Germinal center (tissue), 1 donor: ENCODE measurements at regions not wholly inside any gene's neighbourhood (a gene's known extent, or its start where the extent isn't known, plus 50 kb on each side); places are given as distances from the start of the nearest gene placed in this dataset.
"Not testable (repeated sequence)": the region's sequence is repeated elsewhere in the genome, so short reads cannot be mapped to it uniquely, and the experiment has no call there.

Experiments
- DNase-seq: peaks from one replicate; pipeline ENCODE4 v3.0.0; 2012; ENCODE audit warnings: mixed read lengths, low spot score

DNA sequence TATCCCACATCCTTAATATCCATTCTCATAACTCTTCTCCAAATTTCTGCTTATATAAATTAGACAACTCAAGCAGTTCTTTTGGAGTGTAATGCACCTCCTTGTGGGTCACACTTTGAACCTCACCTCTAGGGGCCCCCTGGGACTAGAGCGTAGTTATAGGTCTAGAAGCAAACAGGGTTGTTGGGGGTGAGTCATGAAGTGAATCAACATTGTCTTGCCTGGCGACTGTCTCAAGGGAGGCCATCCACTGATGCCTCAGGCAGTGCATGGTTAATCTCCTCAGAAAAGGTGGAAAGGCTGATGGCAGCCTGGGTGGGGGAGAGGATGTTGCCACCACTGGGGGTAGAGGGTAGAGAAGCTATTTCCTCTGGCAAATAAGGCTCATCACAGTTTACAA is 129.1 kb downstream of the TNFRSF21 start:
- no peak for DNase-seq

DNA sequence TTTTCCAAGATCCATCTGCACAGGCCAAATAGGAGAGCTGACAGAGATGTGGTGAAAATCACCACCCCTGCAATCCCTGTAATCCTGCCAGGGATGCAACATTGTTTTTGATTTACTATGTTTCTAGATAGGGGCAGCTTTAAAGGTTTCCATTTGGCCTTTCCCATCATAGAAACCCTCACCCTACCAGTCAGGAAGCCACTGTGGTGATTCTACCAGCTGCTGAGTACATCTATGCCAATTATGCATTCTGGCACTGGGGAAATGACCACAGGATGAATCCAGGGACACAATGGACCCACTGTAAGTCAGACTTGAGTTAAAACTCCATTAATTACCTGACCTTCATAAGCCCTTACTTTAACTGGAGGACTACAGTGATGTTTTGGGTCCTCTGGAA is 130.4 kb downstream of the TNFRSF21 start:
- DNase-seq, result no peak

DNA sequence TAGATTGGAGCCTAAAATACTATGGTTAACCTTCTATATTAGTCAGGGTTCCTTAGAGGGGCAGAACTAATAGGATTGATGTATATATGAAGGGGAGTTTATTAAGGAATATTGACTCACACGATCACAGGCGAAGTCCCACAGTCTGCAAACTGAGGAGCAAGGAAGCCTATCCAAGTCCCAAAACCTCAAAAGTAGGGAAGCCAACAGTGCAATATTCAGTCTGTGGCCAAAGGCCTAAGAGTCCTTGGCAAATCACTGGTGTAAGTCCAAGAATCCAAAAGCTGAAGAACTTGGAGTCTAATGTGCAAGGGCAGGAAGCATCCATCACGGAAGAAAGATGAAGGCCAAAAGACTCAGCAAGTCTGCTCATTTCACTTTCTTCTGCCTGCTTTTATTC is 133.5 kb upstream of the ADGRF1 start:
- no peak for DNase-seq

DNA sequence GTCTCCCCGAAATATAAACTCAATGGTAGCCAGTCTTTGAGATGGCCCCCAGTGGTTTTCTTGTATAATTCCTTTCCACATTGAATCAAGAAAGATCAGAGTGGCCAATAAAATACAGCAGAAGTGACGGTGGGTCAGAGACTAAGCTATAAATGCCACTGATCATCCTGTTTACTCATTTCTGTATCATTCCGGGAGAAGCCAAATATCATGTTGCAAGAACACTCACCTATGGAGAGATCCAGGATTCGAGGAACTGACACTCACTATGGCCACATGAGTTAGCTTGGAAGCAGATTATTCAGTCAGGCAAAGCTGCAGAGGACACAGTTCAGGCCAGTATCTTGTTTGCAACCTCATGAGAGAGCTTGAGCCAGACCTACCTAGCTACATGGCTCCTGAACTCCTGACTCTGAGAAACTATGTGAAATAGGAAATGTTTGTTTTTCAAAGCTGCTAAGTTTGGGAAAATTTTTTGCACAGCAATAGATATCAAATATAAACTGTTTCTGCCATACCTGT is 132.4 kb upstream of the ADGRF1 start:
- DNase-seq, result no peak

DNA sequence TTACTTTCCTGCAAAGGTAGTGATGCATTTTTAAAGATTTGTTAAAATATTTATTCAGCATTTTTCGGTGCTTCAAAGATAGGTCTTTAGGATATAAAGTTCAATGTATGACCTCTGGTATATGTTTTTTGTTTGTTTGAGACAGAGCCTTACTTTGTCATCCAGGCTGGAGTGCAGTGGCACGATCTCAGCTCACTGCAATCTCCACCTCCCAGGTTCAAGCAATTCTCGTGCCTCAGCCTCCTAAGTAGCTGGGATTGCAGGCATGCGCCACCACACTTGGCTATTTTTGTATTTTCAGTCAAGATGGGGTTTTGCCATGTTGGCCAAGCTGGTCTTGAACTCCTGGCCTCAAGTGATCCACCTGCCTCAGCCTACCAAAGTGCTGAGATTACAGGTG is 131.9 kb upstream of the ADGRF1 start:
- DNase-seq, result not testable (repeated sequence)

DNA sequence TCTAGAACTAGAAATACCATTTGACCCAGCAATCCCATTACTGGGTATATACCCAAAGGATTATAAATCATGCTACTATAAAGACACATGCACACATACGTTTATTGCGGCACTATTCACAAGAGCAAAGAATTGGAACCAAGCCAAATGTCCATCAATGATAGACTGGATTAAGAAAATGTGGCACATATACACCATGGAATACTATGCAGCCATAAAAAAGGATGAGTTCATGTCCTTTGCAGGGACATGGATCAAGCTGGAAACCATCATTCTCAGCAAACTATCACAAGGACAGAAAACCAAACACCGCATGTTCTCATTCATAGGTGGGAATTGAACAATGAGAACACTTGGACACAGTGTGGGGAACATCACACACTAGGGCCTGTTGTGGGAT is 131.0 kb upstream of the ADGRF1 start:
- DNase-seq, result not testable (repeated sequence)

DNA sequence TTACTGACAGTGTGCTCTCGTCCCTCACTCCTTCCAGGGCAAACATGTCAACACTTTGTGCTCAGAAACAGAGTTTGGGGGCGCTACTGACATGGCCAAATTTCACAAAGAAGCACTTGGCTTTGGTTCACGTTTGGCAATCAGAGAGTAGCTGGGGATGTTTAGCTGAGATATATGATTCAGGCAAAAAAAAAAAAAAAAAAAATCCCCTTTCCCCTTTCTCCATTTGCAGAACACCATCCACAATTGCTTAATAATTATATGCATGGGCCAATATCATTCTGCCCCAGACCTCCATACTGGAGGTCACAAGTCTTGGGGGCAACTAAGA is 128.4 kb upstream of the ADGRF1 start:
- DNase-seq, result no peak

DNA sequence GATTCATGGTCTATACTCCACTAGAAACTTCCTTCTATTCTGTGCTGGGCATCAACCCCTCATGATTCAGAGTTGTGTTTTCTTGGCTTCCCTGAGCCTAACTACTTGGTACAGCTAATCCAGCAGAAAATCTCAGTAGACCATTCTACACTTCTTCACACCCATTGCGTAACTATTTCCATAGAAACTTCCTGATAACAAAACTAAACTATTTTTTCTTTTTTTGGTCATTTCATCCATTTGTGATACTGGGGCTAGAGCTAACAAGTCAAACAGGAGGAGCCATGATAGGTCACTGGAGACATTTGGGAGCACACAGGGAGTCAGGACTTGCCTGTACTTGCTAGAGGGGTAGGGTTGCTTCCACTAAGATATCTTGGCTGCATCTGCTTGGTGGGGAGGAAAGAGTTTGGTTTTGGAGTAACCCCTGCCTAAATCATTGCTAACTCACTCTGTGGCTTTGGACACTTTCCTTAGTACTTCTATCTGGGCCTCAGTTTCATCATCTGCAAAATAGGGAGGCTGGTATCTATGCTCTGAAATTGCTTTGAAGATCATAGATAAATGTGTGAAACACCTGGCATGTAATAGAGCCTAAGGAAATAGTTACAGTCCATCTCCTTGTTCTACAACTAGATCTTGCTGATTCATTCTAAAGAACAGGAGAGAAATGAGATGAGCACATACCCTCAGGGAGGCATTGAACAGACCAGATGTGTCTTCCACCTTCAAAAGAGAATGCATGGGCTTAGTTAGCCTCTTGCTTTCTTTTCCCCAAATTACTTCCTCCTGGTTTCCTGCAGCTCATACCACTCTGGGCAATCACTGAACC is 127.9 kb upstream of the ADGRF1 start:
- DNase-seq, result no peak

DNA sequence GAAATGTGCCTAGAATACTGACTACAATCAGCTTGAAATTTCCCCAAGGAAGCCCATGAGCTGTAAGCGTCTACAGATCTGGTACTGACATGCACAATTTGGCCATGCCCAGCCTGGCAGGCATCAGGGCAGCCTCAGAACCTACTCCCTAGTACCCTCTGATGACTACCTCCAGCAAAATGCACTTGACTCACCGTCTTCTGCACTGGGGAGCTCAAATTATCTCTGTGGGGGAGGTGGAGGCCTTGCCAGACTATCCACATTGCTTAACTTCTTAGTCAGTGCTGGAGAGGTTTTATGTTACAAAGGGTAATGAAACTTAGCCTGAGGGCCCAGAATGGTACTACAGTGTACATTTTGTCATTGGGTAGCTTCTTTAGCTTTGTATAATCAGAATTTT is 126.0 kb upstream of the ADGRF1 start:
- no peak for DNase-seq

DNA sequence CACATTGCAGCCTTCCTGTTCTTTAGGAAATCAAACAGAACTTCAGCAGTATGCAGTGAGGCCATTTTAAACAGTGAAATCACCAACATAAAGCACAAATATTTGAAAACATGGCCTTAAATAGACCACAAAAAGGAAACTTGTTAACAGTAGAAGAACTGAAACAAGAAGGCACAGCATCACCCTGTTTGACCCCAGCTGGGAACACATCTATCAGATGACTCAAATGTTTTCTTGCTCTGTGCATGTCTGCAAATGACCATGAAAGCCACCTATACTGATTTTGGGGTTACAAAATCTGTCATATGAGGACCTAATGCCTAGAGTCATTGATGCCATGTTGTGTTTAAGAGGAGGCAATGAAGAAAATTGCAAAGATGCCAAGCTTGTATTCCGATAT is 123.8 kb upstream of the ADGRF1 start:
- DNase-seq, result no peak

DNA sequence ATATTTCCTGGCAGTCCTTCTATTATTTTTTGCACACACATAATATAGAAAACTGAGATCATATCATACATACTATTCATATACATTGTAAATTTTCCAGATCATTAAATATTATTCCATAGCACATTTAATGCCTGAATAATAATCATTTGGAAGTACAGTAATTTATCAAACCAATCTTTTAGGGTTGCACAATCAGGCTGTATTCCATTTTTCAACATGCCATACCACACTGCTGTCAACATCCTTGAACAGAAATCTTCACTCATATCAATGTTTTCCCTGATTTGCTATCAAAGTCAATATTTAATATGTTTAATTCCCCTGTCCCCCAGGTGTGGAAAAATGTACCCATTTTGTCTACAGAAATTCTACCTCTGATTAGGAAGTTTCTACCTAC is 122.7 kb upstream of the ADGRF1 start:
- DNase-seq, result no peak

DNA sequence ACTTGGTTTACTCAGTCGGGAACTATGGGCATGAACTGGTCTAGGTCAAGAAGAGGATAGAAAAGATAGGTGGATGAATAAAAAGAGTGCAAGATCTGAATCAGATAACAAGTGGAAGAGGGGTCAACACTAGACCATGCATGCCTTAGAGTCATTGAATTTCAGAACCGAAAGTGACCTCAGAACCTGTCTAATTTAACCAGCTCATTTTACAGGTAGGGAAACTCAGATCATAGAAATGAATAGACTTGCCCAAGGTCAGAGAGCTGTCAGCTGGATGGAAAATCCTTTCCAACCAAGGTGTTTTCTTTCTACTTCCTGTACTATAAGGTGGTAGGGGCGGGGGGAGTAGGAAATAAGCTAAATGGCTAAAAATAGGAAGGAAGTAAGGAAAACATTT is 121.4 kb upstream of the ADGRF1 start:
- no peak for DNase-seq

DNA sequence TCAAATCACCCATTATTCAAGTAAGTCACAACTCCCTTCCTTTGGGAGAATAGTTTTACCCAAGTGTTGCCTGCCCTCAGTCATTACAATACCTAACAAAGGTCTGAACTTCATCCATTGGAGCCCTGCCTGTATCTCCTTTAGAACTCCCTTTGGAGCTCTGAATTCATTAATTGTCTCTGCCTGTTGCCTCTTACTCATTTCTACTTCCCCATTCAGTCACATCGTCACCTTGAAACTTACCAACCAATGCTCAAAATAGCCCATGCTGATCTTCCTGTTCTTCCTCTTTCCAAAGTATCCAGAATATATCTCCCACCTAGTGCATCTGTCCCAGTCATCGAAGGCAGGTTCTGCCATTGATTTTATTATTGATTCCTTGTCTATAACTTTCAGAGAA is 120.7 kb upstream of the ADGRF1 start:
- no peak for DNase-seq

DNA sequence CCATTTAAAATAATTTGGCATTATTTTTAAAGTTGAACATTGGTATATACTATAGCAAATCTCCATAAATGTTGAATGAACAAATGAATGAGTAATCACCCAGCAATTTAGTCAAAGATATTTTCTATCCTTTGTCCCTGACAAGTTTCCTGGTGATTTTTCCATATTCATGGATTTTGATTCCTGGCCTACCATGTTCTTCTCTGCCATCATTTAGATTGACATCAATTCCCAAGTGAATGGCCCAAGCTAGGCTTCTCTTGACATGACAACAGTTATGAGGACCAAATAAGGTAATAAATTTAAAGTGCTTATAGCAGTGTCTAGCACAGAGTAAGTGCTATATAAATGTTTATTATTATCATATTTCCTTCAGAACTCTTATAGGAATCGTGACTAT is 120.1 kb upstream of the ADGRF1 start:
- DNase-seq, result no peak

DNA sequence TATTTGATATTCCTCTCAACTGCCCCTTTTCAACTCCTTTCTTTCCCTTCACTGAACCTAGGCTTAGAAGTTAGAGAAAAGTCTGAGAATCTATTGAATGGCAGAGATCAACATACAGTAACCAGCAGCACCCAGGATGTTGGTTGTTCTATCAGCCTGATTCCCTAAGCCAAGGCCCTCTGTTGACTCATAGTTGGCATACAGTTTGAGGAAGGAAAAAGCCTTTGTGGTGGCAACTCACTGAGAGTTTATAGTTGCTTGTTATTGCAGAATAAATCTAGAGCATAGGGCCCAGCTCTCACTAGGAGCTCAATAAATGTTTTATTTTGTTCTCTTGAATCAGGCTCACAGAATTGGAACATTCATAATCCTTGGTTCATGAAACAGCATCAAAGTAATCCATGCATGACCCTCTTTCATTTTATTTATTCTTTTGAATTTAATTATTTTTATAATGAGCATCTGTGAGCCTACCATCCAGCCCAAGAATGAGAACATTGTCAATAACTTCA is 119.1 kb upstream of the ADGRF1 start:
- DNase-seq, result no peak

DNA sequence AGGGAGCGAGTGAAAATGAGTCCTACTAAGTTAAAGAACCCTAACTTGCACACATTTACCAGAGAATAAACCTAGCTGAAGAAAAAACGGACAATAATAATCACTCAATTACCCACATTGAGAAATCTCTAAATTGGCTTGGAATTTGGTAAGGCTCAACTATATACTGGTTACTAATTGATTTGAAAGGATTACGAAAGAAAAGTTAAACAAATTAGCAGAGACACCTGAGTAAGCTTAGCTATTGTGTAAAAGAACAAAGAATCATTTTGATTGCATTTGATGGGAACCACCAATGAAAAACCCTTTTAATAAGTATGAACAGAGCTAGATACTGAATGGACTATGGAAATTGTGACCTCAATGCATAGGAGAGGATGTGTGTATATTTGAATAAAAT is 118.6 kb upstream of the ADGRF1 start:
- no peak for DNase-seq

DNA sequence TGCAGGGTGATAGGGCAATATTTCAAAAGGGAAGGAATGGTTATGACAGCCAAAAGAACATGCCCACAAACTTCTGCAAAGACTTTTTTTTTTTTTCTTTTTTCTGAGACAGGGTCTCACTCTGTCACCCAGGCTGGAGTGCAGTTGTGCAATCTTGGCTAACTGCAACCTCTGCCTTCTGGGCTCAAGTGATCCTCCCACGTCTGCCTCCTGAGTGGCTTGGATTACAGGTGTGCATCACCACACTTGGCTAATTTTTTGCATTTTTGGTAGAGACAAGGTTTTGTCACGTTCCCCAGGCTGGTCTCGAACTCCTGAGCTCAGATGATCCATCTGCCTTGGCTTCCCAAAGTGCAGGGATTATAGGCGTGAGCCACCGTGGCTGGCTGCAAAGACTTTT is 117.6 kb upstream of the ADGRF1 start:
- DNase-seq, result no peak

DNA sequence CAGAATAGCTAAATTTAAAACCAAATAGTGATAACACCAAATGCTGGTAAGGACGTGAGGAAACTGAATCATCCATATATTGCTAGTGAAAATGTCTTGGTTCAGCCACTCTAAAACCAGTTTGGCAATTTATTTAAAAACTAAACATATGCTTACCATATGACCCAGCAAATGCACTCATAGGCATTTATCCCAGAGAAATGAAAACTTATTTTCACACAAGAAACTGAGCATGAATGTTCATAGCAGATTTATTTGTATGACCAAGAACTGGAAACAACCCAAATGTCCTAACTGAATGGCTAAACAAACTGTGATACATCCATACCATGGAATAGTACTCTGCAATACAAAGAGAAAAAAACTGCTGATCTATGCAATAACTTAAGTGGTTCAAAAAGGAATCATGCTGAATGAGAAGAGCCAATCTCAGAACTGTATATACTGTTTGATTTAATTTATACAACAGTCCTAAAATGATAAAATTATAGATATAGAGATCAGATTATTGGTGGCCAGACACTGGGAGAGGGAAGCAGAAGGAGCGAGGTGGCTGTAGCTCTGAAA is 115.6 kb upstream of the ADGRF1 start:
- DNase-seq, result no peak

DNA sequence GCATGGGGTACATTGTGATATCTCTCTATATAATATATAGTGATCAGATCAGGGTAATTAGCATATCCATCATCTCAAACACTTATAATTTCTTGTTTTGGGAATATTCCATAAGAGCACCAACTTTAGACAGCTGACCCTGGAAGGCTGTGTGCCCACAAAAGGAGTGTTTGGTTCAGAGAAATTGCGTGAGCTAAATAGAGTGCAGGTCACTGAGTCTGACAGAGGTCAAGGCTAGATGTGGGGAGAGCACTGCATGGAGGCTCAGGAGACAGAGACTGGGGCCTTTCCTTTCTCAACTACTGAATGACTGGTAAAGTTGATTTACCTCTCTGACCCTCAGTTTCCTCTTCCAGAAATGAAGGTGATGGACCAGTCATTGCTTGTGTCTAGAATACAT is 114.9 kb upstream of the ADGRF1 start:
- no peak for DNase-seq

DNA sequence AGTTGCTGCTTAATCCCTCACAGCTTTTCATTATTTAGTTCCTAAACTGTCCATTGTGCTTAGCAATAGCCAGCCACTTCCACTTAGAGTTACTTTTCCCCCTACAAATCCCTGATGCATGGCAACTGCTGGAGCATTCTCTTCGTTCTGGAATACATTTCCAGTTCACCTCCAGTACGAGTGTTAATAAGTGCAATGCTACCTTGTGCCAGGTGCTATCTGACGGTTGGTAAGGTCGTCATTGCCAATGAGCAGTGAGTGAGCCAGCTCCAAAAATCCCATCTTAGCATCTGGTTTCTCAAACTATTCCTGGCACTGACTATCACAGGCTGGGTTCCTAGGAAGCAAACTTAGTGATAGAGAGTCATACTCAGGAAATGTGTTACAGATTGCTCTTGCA is 114.1 kb upstream of the ADGRF1 start:
- no peak for DNase-seq

DNA sequence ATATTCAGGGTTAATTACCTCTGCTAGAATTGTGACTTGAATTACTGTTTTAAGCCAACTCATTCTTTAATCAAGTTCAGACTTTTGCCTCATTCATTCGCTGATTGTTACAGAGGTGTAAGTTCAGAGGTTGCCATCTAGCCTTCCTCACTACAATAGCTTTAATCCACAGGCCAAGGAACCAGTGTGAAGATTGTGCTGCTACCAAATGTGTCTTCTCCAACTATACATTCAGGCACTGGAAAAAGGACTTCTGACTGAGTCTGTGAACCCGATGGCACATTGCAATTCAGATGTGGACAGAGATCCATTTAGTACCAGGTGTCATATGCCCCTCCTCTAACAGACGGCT is 111.2 kb upstream of the ADGRF1 start:
- DNase-seq, result no peak

DNA sequence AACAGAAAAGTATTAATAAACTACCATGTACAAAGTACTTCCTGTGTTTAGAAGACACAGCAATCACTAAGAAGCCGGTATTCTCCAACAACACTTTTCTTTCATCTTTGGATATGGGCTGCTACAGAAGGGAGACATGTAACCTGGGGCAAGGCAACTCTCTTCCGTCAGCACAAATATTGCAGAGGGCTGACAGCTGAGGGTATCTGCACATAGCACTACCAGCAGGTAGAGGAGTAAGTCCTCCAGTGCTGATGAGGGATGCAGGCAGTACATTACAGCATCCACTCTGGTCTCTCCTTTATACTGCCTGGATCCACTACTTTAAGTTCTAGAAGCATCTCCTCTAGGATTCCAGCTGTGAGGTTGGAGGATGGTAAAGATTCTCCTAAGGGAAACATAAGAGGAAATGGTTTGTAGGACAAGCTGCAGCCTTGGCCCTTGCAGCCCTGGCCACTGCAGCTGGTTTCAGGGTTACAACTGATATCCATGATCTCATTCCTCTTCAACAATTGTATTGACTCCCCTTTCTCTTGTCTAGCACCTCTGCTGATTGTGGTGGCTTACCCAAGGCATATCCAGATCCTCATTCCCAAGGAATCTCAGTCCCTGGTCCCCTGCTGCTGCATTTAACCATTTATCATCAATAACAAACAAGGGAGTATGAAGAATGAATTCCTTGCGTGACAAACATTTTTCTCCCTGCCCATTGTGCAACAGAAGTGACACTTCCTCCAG is 110.7 kb upstream of the ADGRF1 start:
- DNase-seq, result no peak

DNA sequence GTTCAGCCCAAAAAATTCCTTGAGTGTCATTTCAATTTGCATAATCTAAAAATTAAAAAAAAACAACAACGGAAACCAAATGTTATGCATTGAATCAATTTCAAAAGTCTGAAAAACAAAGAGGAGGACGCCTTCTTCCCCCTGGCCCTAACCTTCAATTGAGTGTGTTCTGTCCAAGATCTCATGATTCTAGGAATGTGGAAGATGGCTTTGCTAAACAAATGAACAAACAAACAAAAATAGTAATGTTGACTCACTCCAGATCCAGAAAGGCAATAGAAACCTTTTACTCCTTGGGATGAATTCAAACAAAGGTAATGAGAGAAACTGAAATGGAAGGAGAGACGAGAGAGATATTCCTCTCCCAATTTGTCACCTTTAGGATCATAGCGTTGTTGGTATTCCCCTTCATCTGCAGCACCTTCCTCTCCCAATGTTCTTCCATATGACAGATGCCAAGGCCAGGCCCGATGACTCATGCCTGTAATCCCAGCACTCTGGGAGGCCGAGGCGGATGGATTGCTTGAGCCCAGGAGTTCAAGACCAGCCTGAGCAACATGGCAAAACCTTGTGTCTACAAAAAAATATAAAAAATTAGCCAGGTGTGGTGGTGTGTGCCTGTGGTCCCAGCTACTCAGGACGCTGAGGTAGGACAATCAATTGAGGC is 109.2 kb upstream of the ADGRF1 start:
- DNase-seq, result no peak
